ENCODE measurements at regions not wholly inside any gene's neighbourhood (a gene's known extent, or its start where the extent isn't known, plus 50 kb on each side); places are given as distances from the start of the nearest gene placed in this dataset.

- TF ChIP-seq CTCF (IDR thresholded peaks at IDR 0.05; ENCODE audit: low read depth, low read length, missing control alignments), result no peak
- no peak for DNase-seq (ENCODE audit: low read depth)
- in situ Hi-C loops (cut with HindIII; ENCODE audit: low sequenced_read_pairs), result no loop called here
- H3K4me3 ChIP-seq (ENCODE audit: low read depth, low read length), result no peak overlapping the region
Measured at GRCh38 chr1:30129001-30129408, 594.4 kb downstream of the MATN1 start.

GRCh38 chr1:30126848-30127247 is 596.5 kb downstream of the MATN1 start:
- in situ Hi-C loops (cut with HindIII; ENCODE audit: low sequenced_read_pairs), result no loop called here
- DNase-seq (ENCODE audit: low read depth), result no peak
- TF ChIP-seq CTCF (IDR thresholded peaks at IDR 0.05; ENCODE audit: low read depth, low read length, missing control alignments), result no peak
- H3K4me3 ChIP-seq (ENCODE audit: low read depth, low read length), result no peak overlapping the region

- in situ Hi-C loops (cut with HindIII; ENCODE audit: low sequenced_read_pairs), result no loop called here
- DNase-seq (ENCODE audit: low read depth), result no peak
- H3K4me3 ChIP-seq (ENCODE audit: low read depth, low read length), result no peak overlapping the region
- no peak for TF ChIP-seq CTCF (IDR thresholded peaks at IDR 0.05; ENCODE audit: low read depth, low read length, missing control alignments)
Measured at GRCh38 chr1:30125821-30126170, 597.6 kb downstream of the MATN1 start.

- TF ChIP-seq CTCF (IDR thresholded peaks at IDR 0.05; ENCODE audit: low read depth, low read length, missing control alignments), result no peak
- in situ Hi-C loops (cut with HindIII; ENCODE audit: low sequenced_read_pairs), result no loop called here
- no peak overlapping the region for H3K4me3 ChIP-seq (ENCODE audit: low read depth, low read length)
- no peak for DNase-seq (ENCODE audit: low read depth)
Measured at GRCh38 chr1:30125021-30125820, 598.2 kb downstream of the MATN1 start.

GRCh38 chr1:30123896-30124295 is 599.5 kb downstream of the MATN1 start:
- in situ Hi-C loops (cut with HindIII; ENCODE audit: low sequenced_read_pairs), result loop anchor here (25.0 kb wide), 2 partner anchors 762 to 887 kb away; partner anchors contain the start of genes MECR and PTPRU
- TF ChIP-seq CTCF (IDR thresholded peaks at IDR 0.05; ENCODE audit: low read depth, low read length, missing control alignments), result no peak
- no peak for DNase-seq (ENCODE audit: low read depth)
- no peak overlapping the region for H3K4me3 ChIP-seq (ENCODE audit: low read depth, low read length)

GRCh38 chr1:30123036-30123435 is 600.3 kb downstream of the MATN1 start:
- in situ Hi-C loops (cut with HindIII; ENCODE audit: low sequenced_read_pairs), result loop anchor here (25.0 kb wide), 2 partner anchors 761 to 886 kb away; partner anchors contain the start of genes MECR and PTPRU
- H3K4me3 ChIP-seq (ENCODE audit: low read depth, low read length), result no peak overlapping the region
- no peak for TF ChIP-seq CTCF (IDR thresholded peaks at IDR 0.05; ENCODE audit: low read depth, low read length, missing control alignments)
- no peak for DNase-seq (ENCODE audit: low read depth)
